HG02759 (cell line): ENCODE measurements at regions not wholly inside any gene's neighbourhood (a gene's known extent, or its start where the extent isn't known, plus 50 kb on each side); places are given as distances from the start of the nearest gene placed in this dataset.
"Not testable (repeated sequence)": the region's sequence is repeated elsewhere in the genome, so short reads cannot be mapped to it uniquely, and the experiment has no call there.

Experiments used
- ATAC-seq: cut with Tn5 transposase; IDR thresholded peaks from one replicate; pipeline ENCODE4 v1.9.1; 2021; ENCODE audit warnings: mild to moderate bottlenecking, moderate library complexity; ENCODE audit not compliant: unreplicated experiment

GRCh38 chr4:57373991-57374390 is 263.8 kb upstream of the IGFBP7 start:
- ATAC-seq = no peak

- no peak for ATAC-seq
Measured at GRCh38 chr4:57371671-57372070, 261.5 kb upstream of the IGFBP7 start.

GRCh38 chr4:57370691-57371090 is 260.5 kb upstream of the IGFBP7 start:
- ATAC-seq = no peak

GRCh38 chr4:57369446-57369845 is 259.3 kb upstream of the IGFBP7 start:
- ATAC-seq = no peak

GRCh38 chr4:57364255-57364654 is 254.1 kb upstream of the IGFBP7 start:
- ATAC-seq = no peak

GRCh38 chr4:57363346-57363745 is 253.2 kb upstream of the IGFBP7 start:
- no peak for ATAC-seq

GRCh38 chr4:57360681-57361080 is 250.5 kb upstream of the IGFBP7 start:
- no peak for ATAC-seq

GRCh38 chr4:57355101-57355665 is 245.0 kb upstream of the IGFBP7 start:
- ATAC-seq = no peak

- ATAC-seq = no peak
Measured at GRCh38 chr4:57351731-57352130, 241.5 kb upstream of the IGFBP7 start.

GRCh38 chr4:57344296-57344695 is 234.1 kb upstream of the IGFBP7 start:
- ATAC-seq = no peak

GRCh38 chr4:57342411-57342810 is 232.2 kb upstream of the IGFBP7 start:
- no peak for ATAC-seq

GRCh38 chr4:57338861-57339260 is 228.7 kb upstream of the IGFBP7 start:
- not testable (repeated sequence) for ATAC-seq

GRCh38 chr4:57333684-57334083 is 223.5 kb upstream of the IGFBP7 start:
- no peak for ATAC-seq

- ATAC-seq = no peak
Measured at GRCh38 chr4:57331959-57332358, 221.8 kb upstream of the IGFBP7 start.

- ATAC-seq = no peak
Measured at GRCh38 chr4:57329279-57329678, 219.1 kb upstream of the IGFBP7 start.

- ATAC-seq = no peak
Measured at GRCh38 chr4:57324673-57325307, 214.6 kb upstream of the IGFBP7 start.

- ATAC-seq = no peak
Measured at GRCh38 chr4:57320849-57321248, 210.7 kb upstream of the IGFBP7 start.

- no peak for ATAC-seq
Measured at GRCh38 chr4:57320217-57320616, 210.0 kb upstream of the IGFBP7 start.

- ATAC-seq = no peak
Measured at GRCh38 chr4:57318703-57319102, 208.5 kb upstream of the IGFBP7 start.

- no peak for ATAC-seq
Measured at GRCh38 chr4:57314636-57315035, 204.5 kb upstream of the IGFBP7 start.

GRCh38 chr4:57312296-57312695 is 202.1 kb upstream of the IGFBP7 start:
- no peak for ATAC-seq

GRCh38 chr4:57309658-57310057 is 199.5 kb upstream of the IGFBP7 start:
- ATAC-seq = no peak

- ATAC-seq = no peak
Measured at GRCh38 chr4:57308301-57308700, 198.1 kb upstream of the IGFBP7 start.
